Smooth muscle cell (in vitro differentiated cells): ENCODE measurements at regions not wholly inside any gene's neighbourhood (a gene's known extent, or its start where the extent isn't known, plus 50 kb on each side); places are given as distances from the start of the nearest gene placed in this dataset.
"Not testable (repeated sequence)": the region's sequence is repeated elsewhere in the genome, so short reads cannot be mapped to it uniquely, and the experiment has no call there.

Experiments used
- DNase-seq: peaks from one replicate; lab custom pipeline; 2025; ENCODE audit not compliant: unreplicated experiment; lab: John Stamatoyannopoulos, UW
- H2AFZ ChIP-seq: fragments of 200-600 bp; sonication (generic); 2 replicates; pipeline ENCODE4 v1.6.0; 2016; ENCODE audit warnings: antibody characterized with exemption, low read depth, mild to moderate bottlenecking
- H3F3A ChIP-seq: fragments of 200-600 bp; sonication (generic); 2 replicates; pipeline ENCODE4 v1.6.0; 2017; ENCODE audit warnings: antibody characterized with exemption, low read depth
- H3K27ac ChIP-seq: fragments of 200-600 bp; sonication (generic); 2 replicates; pipeline ENCODE4 v1.5.1; 2016; ENCODE audit warnings: low read depth, mild to moderate bottlenecking
- H3K27me3 ChIP-seq: fragments of 200-600 bp; sonication (generic); 2 replicates; pipeline ENCODE4 v1.6.1; 2016; ENCODE audit warnings: low read depth, mild to moderate bottlenecking
- H3K36me3 ChIP-seq: fragments of 200-600 bp; sonication (generic); 2 replicates; pipeline ENCODE4 v1.5.1; 2016; ENCODE audit warnings: low read depth
- H3K4me1 ChIP-seq: fragments of 200-600 bp; sonication (generic); 2 replicates; pipeline ENCODE4 v1.5.1; 2016; ENCODE audit warnings: low read depth
- H3K4me2 ChIP-seq: fragments of 200-600 bp; sonication (generic); 2 replicates; pipeline ENCODE4 v1.6.0; 2016; ENCODE audit warnings: mild to moderate bottlenecking
- H3K4me3 ChIP-seq: fragments of 200-600 bp; sonication (generic); 2 replicates; pipeline ENCODE4 v1.5.1; 2016; ENCODE audit warnings: mild to moderate bottlenecking
- H3K79me2 ChIP-seq: fragments of 200-600 bp; sonication (generic); 2 replicates; pipeline ENCODE4 v1.6.0; 2016; ENCODE audit warnings: low read depth, mild to moderate bottlenecking
- H3K9ac ChIP-seq: fragments of 200-600 bp; sonication (generic); 2 replicates; pipeline ENCODE4 v1.6.0; 2016; ENCODE audit warnings: low read depth
- H3K9me3 ChIP-seq: fragments of 200-600 bp; sonication (generic); replicated peaks from 2 replicates; pipeline ENCODE4 v1.5.1; 2016; ENCODE audit warnings: low read depth
- H4K20me1 ChIP-seq: fragments of 200-600 bp; sonication (generic); 2 replicates; pipeline ENCODE4 v1.6.0; 2016; ENCODE audit warnings: low read depth
- WGBS: methylation state at CpG from one replicate; pipeline ENCODE4 v1.1.7; 2016; ENCODE audit warnings: low lambda C conversion rate; 5-methylcytosine and 5-hydroxymethylcytosine counted together
- TF ChIP-seq, protein P1 (sequence below): fragments of 200-600 bp; sonication (generic); IDR thresholded peaks from 2 replicates; pipeline ENCODE4 v1.5.1; 2017; ENCODE audit warnings: borderline replicate concordance, mild to moderate bottlenecking, antibody characterized with exemption; ENCODE audit not compliant: insufficient read depth, poor library complexity, severe bottlenecking

DNA sequence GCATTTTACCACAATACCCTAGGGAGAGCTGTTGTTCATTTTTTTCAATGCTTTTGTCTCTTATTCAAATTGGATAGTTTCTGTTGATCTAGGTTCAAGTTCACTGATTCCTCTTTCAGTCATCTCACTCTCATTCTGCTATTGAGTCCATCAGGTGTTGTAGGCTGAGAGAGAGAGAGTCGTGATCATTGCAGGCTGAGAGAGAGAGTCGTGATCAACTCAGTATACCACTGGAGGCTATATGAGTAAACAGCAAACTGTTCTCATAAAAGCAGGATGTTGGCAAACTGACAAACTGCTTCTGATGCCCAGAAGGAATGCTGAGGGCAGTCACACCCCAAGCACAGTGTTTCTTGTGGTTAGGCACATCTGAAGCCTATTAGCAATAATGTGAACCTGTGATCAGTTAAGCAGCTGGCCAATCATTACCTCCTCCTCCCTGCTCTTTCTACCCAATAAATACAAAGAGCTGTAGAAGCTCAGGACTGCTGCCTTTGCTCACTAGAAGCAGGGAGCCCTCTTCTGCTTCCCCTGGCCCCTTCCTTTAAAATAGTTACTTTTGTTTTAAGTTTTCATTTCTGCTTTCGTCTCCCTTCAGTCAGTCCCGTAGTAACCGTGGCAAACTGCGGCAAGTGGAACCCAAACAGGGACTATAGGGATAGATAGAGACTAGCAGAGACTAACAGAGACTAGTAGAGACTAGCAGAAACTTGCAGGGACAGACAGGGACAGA, 476.1 kb upstream of the ACO1 start:
- H3K36me3 ChIP-seq, result no peaks in the 10 kb centered on the region
- no peak overlapping the region for H2AFZ ChIP-seq
- TF ChIP-seq, protein P1, sequence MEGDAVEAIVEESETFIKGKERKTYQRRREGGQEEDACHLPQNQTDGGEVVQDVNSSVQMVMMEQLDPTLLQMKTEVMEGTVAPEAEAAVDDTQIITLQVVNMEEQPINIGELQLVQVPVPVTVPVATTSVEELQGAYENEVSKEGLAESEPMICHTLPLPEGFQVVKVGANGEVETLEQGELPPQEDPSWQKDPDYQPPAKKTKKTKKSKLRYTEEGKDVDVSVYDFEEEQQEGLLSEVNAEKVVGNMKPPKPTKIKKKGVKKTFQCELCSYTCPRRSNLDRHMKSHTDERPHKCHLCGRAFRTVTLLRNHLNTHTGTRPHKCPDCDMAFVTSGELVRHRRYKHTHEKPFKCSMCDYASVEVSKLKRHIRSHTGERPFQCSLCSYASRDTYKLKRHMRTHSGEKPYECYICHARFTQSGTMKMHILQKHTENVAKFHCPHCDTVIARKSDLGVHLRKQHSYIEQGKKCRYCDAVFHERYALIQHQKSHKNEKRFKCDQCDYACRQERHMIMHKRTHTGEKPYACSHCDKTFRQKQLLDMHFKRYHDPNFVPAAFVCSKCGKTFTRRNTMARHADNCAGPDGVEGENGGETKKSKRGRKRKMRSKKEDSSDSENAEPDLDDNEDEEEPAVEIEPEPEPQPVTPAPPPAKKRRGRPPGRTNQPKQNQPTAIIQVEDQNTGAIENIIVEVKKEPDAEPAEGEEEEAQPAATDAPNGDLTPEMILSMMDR, result no peak
- H3K4me3 ChIP-seq, result no peak overlapping the region
- H3K27ac ChIP-seq, result no peak overlapping the region
- no peaks in the 10 kb centered on the region for H3K9me3 ChIP-seq
- no peaks in the 10 kb centered on the region for H3K27me3 ChIP-seq
- no peak for DNase-seq
- no peaks in the 10 kb centered on the region for H4K20me1 ChIP-seq
- no peaks in the 10 kb centered on the region for H3K4me1 ChIP-seq
- no peaks in the 10 kb centered on the region for H3F3A ChIP-seq
- 81% methylated on average over 6 of the region's 6 CpGs for WGBS
- H3K9ac ChIP-seq, result no peak overlapping the region
- no peak overlapping the region for H3K4me2 ChIP-seq
- no peaks in the 10 kb centered on the region for H3K79me2 ChIP-seq

DNA sequence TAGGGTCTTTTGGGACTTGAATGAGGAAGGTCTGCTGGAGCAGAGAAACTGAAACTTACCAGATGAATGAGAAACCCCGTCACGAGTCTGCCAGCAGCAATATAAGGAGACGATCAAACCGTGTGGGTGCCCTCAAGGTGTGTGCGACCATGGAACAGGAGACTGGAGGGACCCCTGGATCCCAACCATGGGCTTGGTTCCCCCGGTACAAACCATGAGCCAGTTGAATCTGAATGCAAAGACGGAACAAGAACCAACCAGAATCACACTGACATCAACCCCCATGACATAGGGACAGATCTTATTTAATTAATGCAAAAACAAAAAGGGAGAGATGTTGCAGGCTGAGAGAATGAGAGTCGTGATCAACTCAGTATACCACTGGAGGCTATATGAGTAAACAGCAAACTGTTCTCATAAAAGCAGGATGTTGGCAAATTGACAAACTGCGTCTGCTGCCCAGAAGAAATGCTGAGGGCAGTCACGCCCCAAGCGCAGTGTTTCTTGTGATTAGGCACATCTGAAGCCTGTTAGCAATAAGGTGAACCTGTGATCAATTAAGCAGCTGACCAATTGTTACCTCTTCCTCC, 475.5 kb upstream of the ACO1 start:
- H3K9me3 ChIP-seq, result no peaks in the 10 kb centered on the region
- no peaks in the 10 kb centered on the region for H3K36me3 ChIP-seq
- H3K79me2 ChIP-seq, result no peaks in the 10 kb centered on the region
- 84% methylated on average over 11 of the region's 11 CpGs for WGBS
- no peaks in the 10 kb centered on the region for H3K4me1 ChIP-seq
- TF ChIP-seq, protein P1, result no peak
- H2AFZ ChIP-seq, result no peak overlapping the region
- no peaks in the 10 kb centered on the region for H3K27me3 ChIP-seq
- H3K4me2 ChIP-seq, result no peak overlapping the region
- no peaks in the 10 kb centered on the region for H3F3A ChIP-seq
- DNase-seq, result no peak
- no peak overlapping the region for H3K9ac ChIP-seq
- H4K20me1 ChIP-seq, result no peaks in the 10 kb centered on the region
- no peak overlapping the region for H3K27ac ChIP-seq
- no peak overlapping the region for H3K4me3 ChIP-seq

DNA sequence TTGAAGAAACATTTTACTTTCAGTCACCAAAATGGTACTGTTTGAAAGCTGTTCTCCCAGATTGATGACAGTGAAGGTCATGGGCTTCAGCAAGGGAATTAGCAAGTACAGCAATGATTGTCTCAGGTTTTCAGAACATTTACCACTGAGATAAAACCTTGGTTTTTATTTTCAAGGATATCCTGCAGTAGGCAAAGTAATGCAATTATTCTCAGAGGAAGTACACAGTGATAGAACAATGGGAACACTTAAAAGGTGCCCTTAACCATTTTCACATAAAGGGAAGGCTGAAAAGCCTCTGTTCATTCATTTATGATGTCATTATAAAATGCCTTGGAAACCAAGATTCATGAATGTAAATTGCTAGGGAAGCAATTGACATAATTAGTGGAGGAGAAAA, 471.8 kb upstream of the ACO1 start:
- no peaks in the 10 kb centered on the region for H3K79me2 ChIP-seq
- H3K9ac ChIP-seq, result no peak overlapping the region
- H3K4me2 ChIP-seq, result no peak overlapping the region
- no peaks in the 10 kb centered on the region for H3F3A ChIP-seq
- no peaks in the 10 kb centered on the region for H3K36me3 ChIP-seq
- TF ChIP-seq, protein P1, result no peak
- H3K27ac ChIP-seq, result no peak overlapping the region
- H3K9me3 ChIP-seq, result no peaks in the 10 kb centered on the region
- H2AFZ ChIP-seq, result no peak overlapping the region
- no peak for DNase-seq
- no peaks in the 10 kb centered on the region for H3K4me1 ChIP-seq
- no peaks in the 10 kb centered on the region for H4K20me1 ChIP-seq
- H3K27me3 ChIP-seq, result no peaks in the 10 kb centered on the region
- H3K4me3 ChIP-seq, result no peak overlapping the region

DNA sequence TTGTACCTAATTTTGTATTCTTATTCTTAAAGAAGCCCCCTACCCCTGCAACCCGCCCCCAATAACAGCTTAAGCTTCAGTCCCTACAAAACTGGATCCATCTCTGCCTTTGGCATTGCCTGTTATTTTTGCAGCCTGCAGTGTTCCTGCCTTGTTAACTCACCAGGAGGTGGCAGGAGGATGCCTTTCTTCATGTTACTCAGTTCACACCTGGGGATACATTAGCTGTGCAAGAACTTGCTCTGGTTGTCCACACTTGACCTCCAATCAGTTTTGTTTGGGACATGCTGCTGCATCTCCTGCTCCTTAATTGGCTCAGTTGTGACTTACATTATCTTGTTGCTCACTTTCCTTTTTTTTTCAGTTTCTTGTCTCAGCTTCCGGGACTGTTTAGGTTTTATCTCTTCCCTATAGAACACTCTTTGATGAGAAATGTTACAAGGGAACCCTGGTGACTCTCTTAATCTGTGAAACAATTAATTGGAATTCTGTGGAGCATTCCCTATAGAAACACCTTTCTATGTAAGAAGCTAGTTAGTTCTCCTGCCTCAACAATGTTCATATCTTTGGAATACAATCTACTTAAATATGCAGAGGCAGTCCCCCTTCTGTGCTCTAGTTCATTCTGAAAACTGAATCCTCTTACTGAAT, 467.7 kb upstream of the ACO1 start:
- no peaks in the 10 kb centered on the region for H3K36me3 ChIP-seq
- TF ChIP-seq, protein P1, result no peak
- H2AFZ ChIP-seq, result no peak overlapping the region
- WGBS, result 61% methylated on average over 2 of the region's 2 CpGs
- no peaks in the 10 kb centered on the region for H3K9me3 ChIP-seq
- no peaks in the 10 kb centered on the region for H3F3A ChIP-seq
- H3K4me1 ChIP-seq, result no peaks in the 10 kb centered on the region
- H4K20me1 ChIP-seq, result no peaks in the 10 kb centered on the region
- no peak overlapping the region for H3K27ac ChIP-seq
- H3K4me3 ChIP-seq, result no peak overlapping the region
- DNase-seq, result no peak
- H3K27me3 ChIP-seq, result no peaks in the 10 kb centered on the region
- H3K79me2 ChIP-seq, result no peaks in the 10 kb centered on the region
- H3K4me2 ChIP-seq, result no peak overlapping the region
- no peak overlapping the region for H3K9ac ChIP-seq

DNA sequence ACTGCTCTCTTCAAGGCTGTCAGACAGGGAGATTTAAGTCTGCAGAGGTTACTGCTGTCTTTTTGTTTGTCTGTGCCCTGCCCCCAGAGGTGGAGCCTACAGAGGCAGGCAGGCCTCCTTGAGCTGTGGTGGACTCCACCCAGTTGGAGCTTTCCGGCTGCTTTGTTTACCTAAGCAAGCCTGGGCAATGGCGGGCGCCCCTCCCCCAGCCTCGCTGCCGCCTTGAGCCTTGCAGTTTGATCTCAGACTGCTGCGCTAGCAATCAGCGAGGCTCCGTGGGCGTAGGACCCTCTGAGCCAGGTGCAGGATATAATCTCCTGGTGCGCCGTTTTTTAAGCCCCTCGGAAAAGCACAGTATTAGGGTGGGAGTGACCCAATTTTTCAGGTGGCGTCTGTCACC, 446.7 kb upstream of the ACO1 start:
- not testable (repeated sequence) for H3K9me3 ChIP-seq, H2AFZ ChIP-seq, H3K27ac ChIP-seq, H3F3A ChIP-seq, H3K27me3 ChIP-seq, H3K9ac ChIP-seq, H4K20me1 ChIP-seq, H3K79me2 ChIP-seq, H3K4me3 ChIP-seq, DNase-seq, H3K4me1 ChIP-seq, H3K36me3 ChIP-seq, H3K4me2 ChIP-seq
- 91% methylated on average over 13 of the region's 13 CpGs for WGBS
